Stomach (tissue), 4 donors: ENCODE measurements at regions not wholly inside any gene's neighbourhood (a gene's known extent, or its start where the extent isn't known, plus 50 kb on each side); places are given as distances from the start of the nearest gene placed in this dataset.

Experiments
- CTCF ChIP-seq, 7 experiments: fragments of 450-650 bp in 4 of 7; fragments of 200-600 bp in 3 of 7; sonication (generic) in 3 of 7; IDR thresholded peaks; one replicate each; pipeline ENCODE4 v1.5.1; 2016 to 2019; ENCODE audit warnings: antibody characterized with exemption in 7 of 7, control low read depth in 2 of 7, mild to moderate bottlenecking in 1 of 7
- EP300 ChIP-seq: sonication (generic); formaldehyde crosslinking; IDR thresholded peaks from one replicate; pipeline ENCODE4 v1.6.1; 2017; ENCODE audit warnings: antibody characterized with exemption
- POLR2AphosphoS5 ChIP-seq, 3 donors: sonication (generic); formaldehyde crosslinking; IDR thresholded peaks; one replicate each; pipeline ENCODE4 v1.6.1; 2016; ENCODE audit warnings: antibody characterized with exemption in 3 of 3

- TF ChIP-seq EP300 (no peak), CTCF (IDR thresholded peaks at IDR 0.05) (no peak), POLR2AphosphoS5 (IDR thresholded peaks at IDR 0.05) (no peak)
Observed at GRCh38 chr14:49986343-49987014, 93.6 kb downstream of the ARF6 start.
